HepG2 (cell line): ENCODE measurements at regions not wholly inside any gene's neighbourhood (a gene's known extent, or its start where the extent isn't known, plus 50 kb on each side); places are given as distances from the start of the nearest gene placed in this dataset.

Source experiments
- ATAC-seq: fragments of 200-7000 bp; cut with Tn5 transposase; 3 replicates; pipeline ENCODE4 v1.9.1; 2020; ENCODE audit warnings: mild to moderate bottlenecking, moderate library complexity
- BruUV-seq: library from RNA; stranded (reverse); fragments of 400-500 nt; replicated peaks from 2 replicates; lab custom pipeline; 2021; lab: Mats Ljungman, UMichigan
- CTCF ChIA-PET: fragments of 300-600 bp; formaldehyde crosslinking; extraction: SDS; loops from one replicate; lab custom pipeline; 2021; ENCODE audit warnings: low total read pairs, inconsistent platforms, low intra/inter-chr PET ratio; lab: Yijun Ruan, JAX
- POLR2A ChIA-PET: fragments of 350-600 bp; sonication (Branson Sonifier 250); formaldehyde crosslinking; loops from one replicate; lab custom pipeline; 2020; ENCODE audit warnings: antibody characterized with exemption, inconsistent platforms; lab: Yijun Ruan, JAX
- DNase-seq: peaks from one replicate; pipeline ENCODE4 v3.0.0-alpha.2; 2015; ENCODE audit warnings: low spot score
- FAIRE-seq: peaks from 3 replicates; lab custom pipeline; 2011; peaks lifted over from hg19 to GRCh38; lab: Jason Lieb, UNC
- H2AFZ ChIP-seq: one replicate; pipeline ENCODE4 v1.6.1; 2011; ENCODE audit warnings: low read length, inconsistent platforms
- H3K27ac ChIP-seq: fragments of 300-600 bp; 3 replicates; pipeline ENCODE4 v1.8.0; 2011; ENCODE audit warnings: mixed run types, mild to moderate bottlenecking, mixed read lengths, low read length, inconsistent platforms; ENCODE audit not compliant: insufficient read depth; ENCODE audit errors: extremely low read length
- H3K27me3 ChIP-seq, 2 experiments: fragments of 200-600 bp in 1 of 2; 2 replicates in 1 of 2; 3 replicates in 1 of 2; pipeline versions ENCODE4 v1.6.0 to v1.8.0; 2011; ENCODE audit warnings: low read length in 2 of 2, mild to moderate bottlenecking in 2 of 2, moderate library complexity in 2 of 2, inconsistent platforms in 1 of 2; ENCODE audit not compliant: insufficient read depth in 2 of 2, control insufficient read depth in 1 of 2
- H3K36me3 ChIP-seq, 2 experiments: fragments of 200-600 bp in 1 of 2; replicated peaks in 1 of 2; 2 replicates in 1 of 2; 3 replicates in 1 of 2; pipeline versions ENCODE4 v1.5.1 to v1.8.0; 2011; ENCODE audit warnings: low read length in 2 of 2, inconsistent platforms in 1 of 2; ENCODE audit not compliant: insufficient read depth in 2 of 2, control insufficient read depth in 1 of 2
- H3K4me1 ChIP-seq: 2 replicates; pipeline ENCODE4 v1.5.1; 2012; ENCODE audit warnings: low read length, inconsistent platforms; ENCODE audit not compliant: insufficient read depth
- H3K4me2 ChIP-seq: 2 replicates; pipeline ENCODE4 v1.6.0; 2011; ENCODE audit warnings: low read depth, low read length, inconsistent platforms
- H3K4me3 ChIP-seq, 3 experiments: fragments of 200-600 bp in 1 of 3; sonication (generic), shearing (Covaris generic) in 1 of 3; replicated peaks in 1 of 3; 2 replicates each; pipeline ENCODE4 v1.5.1; 2011 to 2016; ENCODE audit warnings: low read length in 3 of 3, inconsistent platforms in 2 of 3, low read depth in 2 of 3, mild to moderate bottlenecking in 2 of 3, control low read depth in 1 of 3, mixed read lengths in 1 of 3; ENCODE audit not compliant: insufficient read depth in 1 of 3
- H3K79me2 ChIP-seq: one replicate; pipeline ENCODE4 v1.6.1; 2011; ENCODE audit warnings: low read length, inconsistent platforms; ENCODE audit not compliant: insufficient read depth
- H3K9ac ChIP-seq: 2 replicates; pipeline ENCODE4 v1.6.0; 2011; ENCODE audit warnings: mild to moderate bottlenecking, low read depth, low read length, inconsistent platforms; ENCODE audit not compliant: insufficient read depth
- H3K9me3 ChIP-seq: 2 replicates; pipeline ENCODE4 v1.5.1; 2012; ENCODE audit warnings: mild to moderate bottlenecking, low read length
- H4K20me1 ChIP-seq: 2 replicates; pipeline ENCODE4 v1.6.0; 2011; ENCODE audit warnings: inconsistent platforms, mild to moderate bottlenecking, low read length, moderate library complexity; ENCODE audit not compliant: insufficient read depth
- ADNP ChIP-seq: sonication (generic); formaldehyde crosslinking; IDR thresholded peaks from 2 replicates; pipeline ENCODE4 v1.4.0; 2020; ENCODE audit warnings: missing genetic modification reagents
- CBX1 ChIP-seq: IDR thresholded peaks from one replicate; pipeline ENCODE4 v1.6.1; 2016; ENCODE audit warnings: antibody characterized with exemption, low read depth
- HHEX ChIP-seq: IDR thresholded peaks from 2 replicates; pipeline ENCODE4 v1.6.1; 2016; ENCODE audit warnings: control low read depth
- HMGXB3 ChIP-seq: sonication (generic); formaldehyde crosslinking; IDR thresholded peaks from 2 replicates; pipeline ENCODE4 v1.4.0; 2020; ENCODE audit warnings: missing genetic modification reagents, borderline replicate concordance
- KAT8 ChIP-seq: IDR thresholded peaks from 2 replicates; pipeline ENCODE4 v1.6.1; 2016; ENCODE audit warnings: missing genetic modification reagents, missing compliant biosample characterization
- SPEN ChIP-seq: sonication (generic); formaldehyde crosslinking; IDR thresholded peaks from 2 replicates; pipeline ENCODE4 v1.5.1; 2020; ENCODE audit warnings: low read depth, mild to moderate bottlenecking, missing genetic modification reagents
- ZNF652 ChIP-seq: IDR thresholded peaks from 2 replicates; pipeline ENCODE4 v1.6.1; 2016; ENCODE audit warnings: low read depth, borderline replicate concordance
- WGBS: methylation state at CpG from one replicate; pipeline ENCODE4 v1.1.6; 2017; ENCODE audit warnings: low lambda C conversion rate; 5-methylcytosine and 5-hydroxymethylcytosine counted together
- in situ Hi-C: cut with HindIII; loops from 2 replicates; pipeline ENCODE4 v1.10.0; 2017; ENCODE audit warnings: low pct_unique_long_range_greater_than_20kb; ENCODE audit not compliant: extremely low pct_ligation_motif_present
- intact Hi-C: fragments of 100-400 bp; cut with micrococcal nuclease; formaldehyde crosslinking; loops from one replicate; pipeline ENCODE4 v1.10.0; 2022; ENCODE audit not compliant: unreplicated experiment
- TF ChIP-seq, protein P1 (sequence below): sonication (generic); formaldehyde crosslinking; IDR thresholded peaks from 2 replicates; pipeline ENCODE4 v1.4.0; 2020; ENCODE audit warnings: mild to moderate bottlenecking, missing genetic modification reagents

GRCh38 chr17:68656666-68657065 lies 55.5 kb upstream of the FAM20A start:
- Histone ChIP-seq H3K9me3 (no peaks in the 10 kb centered on the region), H3K27me3 (peaks cover 0 to 4% of the 10 kb centered on the region in 2 experiments; a peak in 1 of 5 replicates), H3K9ac (no peak overlapping the region), H3K4me2 (no peak overlapping the region), H4K20me1 (no peaks in the 10 kb centered on the region), H3K27ac (no peak overlapping the region), H3K4me3 (no peak overlapping the region), H3K79me2 (no peaks in the 10 kb centered on the region), H3K36me3 (no peaks in the 10 kb centered on the region), H2AFZ (no peak overlapping the region), H3K4me1 (no peaks in the 10 kb centered on the region)
- TF ChIP-seq KAT8 (CRISPR knock-in tag), result no peak
- TF ChIP-seq, protein P1, sequence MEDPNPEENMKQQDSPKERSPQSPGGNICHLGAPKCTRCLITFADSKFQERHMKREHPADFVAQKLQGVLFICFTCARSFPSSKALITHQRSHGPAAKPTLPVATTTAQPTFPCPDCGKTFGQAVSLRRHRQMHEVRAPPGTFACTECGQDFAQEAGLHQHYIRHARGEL (CRISPR knock-in tag), result no peak
- no peak for TF ChIP-seq SPEN (CRISPR knock-in tag)
- TF ChIP-seq HHEX (CRISPR knock-in tag), result no peak
- no peak for TF ChIP-seq CBX1
- peak; percentile 38; the same call in 1 of the 2 replicates for TF ChIP-seq ZNF652 (CRISPR knock-in tag)
- TF ChIP-seq HMGXB3, result no peak
- no peak for TF ChIP-seq ADNP (CRISPR knock-in tag)
- intact Hi-C loops (no loop called here), in situ Hi-C loops (no loop called here)
- DNase-seq, result no peak
- BruUV-seq, result no TSS peak
- CTCF ChIA-PET, result no interaction called here
- ATAC-seq, result no peak
- WGBS, result 32% methylated on average over 4 of the region's 4 CpGs
- POLR2A ChIA-PET, result no interaction called here
- no peak for FAIRE-seq
